ENCODE measurements at regions not wholly inside any gene's neighbourhood (a gene's known extent, or its start where the extent isn't known, plus 50 kb on each side); places are given as distances from the start of the nearest gene placed in this dataset.

- TF ChIP-seq YY1 (IDR thresholded peaks at IDR 0.05; ENCODE audit: low read depth, low read length), result no peak
- TF ChIP-seq GABPA (IDR thresholded peaks at IDR 0.05; ENCODE audit: borderline replicate concordance, insufficient read depth, low read length), result no peak
Observed at GRCh38 chr2:104685591-104685990, 168.3 kb upstream of the POU3F3 start (continued).

Data from H1 (cell line).